Breast epithelium (tissue), 3 donors: ENCODE measurements at regions not wholly inside any gene's neighbourhood (a gene's known extent, or its start where the extent isn't known, plus 50 kb on each side); places are given as distances from the start of the nearest gene placed in this dataset.

Experiments
- CTCF ChIP-seq, 3 donors: fragments of 450-650 bp; IDR thresholded peaks; one replicate each; pipeline ENCODE4 v1.5.1; 2016 to 2017; ENCODE audit warnings: antibody characterized with exemption in 3 of 3, mild to moderate bottlenecking in 3 of 3, moderate library complexity in 3 of 3
- POLR2A ChIP-seq: fragments of 450-650 bp; IDR thresholded peaks from one replicate; pipeline ENCODE4 v1.6.1; 2016; ENCODE audit warnings: antibody characterized with exemption, mild to moderate bottlenecking, moderate library complexity
- POLR2AphosphoS5 ChIP-seq, 3 donors: sonication (generic); formaldehyde crosslinking; IDR thresholded peaks; one replicate each; pipeline ENCODE4 v1.6.1; 2017; ENCODE audit warnings: antibody characterized with exemption in 3 of 3

DNA sequence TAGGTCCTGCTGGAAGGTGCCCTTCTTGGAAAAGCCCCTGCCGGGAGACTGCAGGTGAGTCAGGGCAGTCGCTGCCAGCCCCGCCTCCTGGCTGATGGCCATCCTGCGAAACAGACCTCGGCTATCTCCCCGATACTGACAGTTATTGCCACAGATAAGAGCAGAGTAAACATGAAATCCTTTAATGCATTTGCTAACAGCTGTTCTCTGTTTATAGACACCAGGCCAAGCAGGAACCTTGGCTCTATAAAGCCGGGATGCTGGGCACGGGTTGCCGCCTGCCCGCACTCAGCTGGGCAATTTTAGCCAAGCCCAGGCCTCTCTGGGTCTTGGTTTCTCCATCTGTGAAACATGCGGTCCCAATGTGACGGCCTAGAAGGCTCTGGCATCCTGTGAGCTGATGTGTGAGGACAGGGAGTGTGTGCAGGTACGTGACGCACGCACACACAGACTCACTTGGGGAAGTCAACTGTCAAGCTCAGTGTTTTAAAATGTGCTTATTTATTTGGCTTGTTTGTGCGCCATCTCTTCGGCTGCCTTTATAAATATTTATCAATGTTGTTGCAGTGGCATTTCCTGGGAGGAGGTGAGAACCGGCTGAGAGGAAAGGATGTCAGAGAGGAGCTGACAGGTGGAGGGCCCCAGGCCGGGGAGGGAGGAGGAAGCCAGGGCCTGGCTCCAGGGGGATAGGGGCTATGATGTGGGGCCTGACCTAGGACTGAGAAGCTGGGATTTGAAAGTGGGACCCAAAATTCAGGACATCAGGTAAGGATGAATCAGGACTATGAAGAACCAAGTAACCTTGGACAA is 50.8 kb upstream of the PRR23E start:
- no peak for TF ChIP-seq CTCF (IDR thresholded peaks at IDR 0.05)
- no peak for TF ChIP-seq POLR2A
- no peak for TF ChIP-seq POLR2AphosphoS5 (IDR thresholded peaks at IDR 0.05)
